GM12878 (cell line): ENCODE measurements at regions not wholly inside any gene's neighbourhood (a gene's known extent, or its start where the extent isn't known, plus 50 kb on each side); places are given as distances from the start of the nearest gene placed in this dataset.

Source experiments
- BHLHE40 ChIP-seq, 2 experiments: fragments of 450-650 bp in 1 of 2; IDR thresholded peaks; 2 replicates each; pipeline ENCODE4 v1.6.1; 2011 to 2017; ENCODE audit warnings: low read depth in 2 of 2, borderline replicate concordance in 1 of 2, improper control_type of control experiment in 1 of 2, low read length in 1 of 2, mild to moderate bottlenecking in 1 of 2
- CEBPB ChIP-seq, 2 experiments: fragments of 150-350 bp in 1 of 2; IDR thresholded peaks; 2 replicates each; pipeline ENCODE4 v1.6.1; 2012 to 2014; ENCODE audit warnings: low read depth in 2 of 2, low read length in 2 of 2, borderline replicate concordance in 1 of 2, inconsistent platforms in 1 of 2
- CTCF ChIP-seq, 3 experiments: IDR thresholded peaks in 2 of 3; conservative IDR thresholded peaks in 1 of 3; 2 replicates each; pipeline ENCODE4 v1.5.1; 2011; ENCODE audit warnings: low read depth in 3 of 3, low read length in 3 of 3, mild to moderate bottlenecking in 3 of 3, control low read depth in 2 of 3, moderate library complexity in 2 of 3, inconsistent platforms in 1 of 3, mixed read lengths in 1 of 3; ENCODE audit not compliant: control insufficient read depth in 2 of 3, insufficient read depth in 1 of 3; ENCODE audit errors: extremely low read depth in 1 of 3
- IRF5 ChIP-seq: fragments of 450-650 bp; IDR thresholded peaks from 2 replicates; pipeline ENCODE4 v1.6.1; 2017; ENCODE audit warnings: borderline replicate concordance
- RBBP5 ChIP-seq: fragments of 200-600 bp; sonication (generic); conservative IDR thresholded peaks from 2 replicates; pipeline ENCODE4 v1.6.1; 2016
- SMAD5 ChIP-seq: IDR thresholded peaks from 2 replicates; pipeline ENCODE4 v1.6.1; 2016; ENCODE audit warnings: antibody characterized with exemption, low read depth
- SP1 ChIP-seq: IDR thresholded peaks from one replicate; pipeline ENCODE4 v1.6.1; 2011; ENCODE audit warnings: low read depth, low read length
- SREBF1 ChIP-seq: IDR thresholded peaks from 2 replicates; pipeline ENCODE4 v1.6.1; 2012; ENCODE audit warnings: mild to moderate bottlenecking, low read length
- ZNF24 ChIP-seq: fragments of 450-650 bp; IDR thresholded peaks from 2 replicates; pipeline ENCODE4 v1.6.1; 2017; ENCODE audit warnings: antibody characterized with exemption, mild to moderate bottlenecking

GRCh38 chr5:123997462-123998215, 485.7 kb downstream of the CSNK1G3 start:
- no peak for TF ChIP-seq SREBF1
- TF ChIP-seq ZNF24: no peak
- TF ChIP-seq CTCF (IDR thresholded peaks at IDR 0.05 in 2 of 3, conservative IDR thresholded peaks at IDR 0.05 in 1 of 3; ENCODE audit: control insufficient read depth in 2 of 3, extremely low read depth in 1 of 3, insufficient read depth in 1 of 3, low read depth in 3 of 3, low read length in 3 of 3): no peak
- no peak for TF ChIP-seq BHLHE40 (IDR thresholded peaks at IDR 0.05; ENCODE audit: borderline replicate concordance in 1 of 2, low read depth in 2 of 2, low read length in 1 of 2)
- TF ChIP-seq SMAD5: no peak
- TF ChIP-seq IRF5: no peak
- TF ChIP-seq SP1: no peak
- no peak for TF ChIP-seq RBBP5
- no peak for TF ChIP-seq CEBPB (IDR thresholded peaks at IDR 0.05; ENCODE audit: borderline replicate concordance in 1 of 2, low read depth in 2 of 2, low read length in 2 of 2)
